Prostate gland (tissue), 2 donors: ENCODE measurements at regions not wholly inside any gene's neighbourhood (a gene's known extent, or its start where the extent isn't known, plus 50 kb on each side); places are given as distances from the start of the nearest gene placed in this dataset.
"Not testable (repeated sequence)": the region's sequence is repeated elsewhere in the genome, so short reads cannot be mapped to it uniquely, and the experiment has no call there.

Source experiments
- DNase-seq: peaks from one replicate; pipeline ENCODE4 v3.0.0-alpha.2; 2019; ENCODE audit warnings: low spot score
- H3K27ac ChIP-seq, 2 donors: fragments of 200-600 bp; sonication (generic); 2 replicates each; pipeline ENCODE4 v1.5.1; 2017 to 2019
- H3K27me3 ChIP-seq: fragments of 200-600 bp; sonication (generic); replicated peaks from 2 replicates; pipeline ENCODE4 v1.5.1; 2019; ENCODE audit not compliant: insufficient read depth
- H3K36me3 ChIP-seq, 2 donors: fragments of 200-600 bp; sonication (generic); 1 replicate in 1 of 2; 2 replicates in 1 of 2; pipeline versions ENCODE4 v1.5.1 to v1.8.1; 2017 to 2019
- H3K4me1 ChIP-seq: fragments of 200-600 bp; sonication (generic); replicated peaks from 2 replicates; pipeline ENCODE4 v1.5.1; 2019
- H3K4me3 ChIP-seq, 2 donors: fragments of 200-600 bp; sonication (generic); 2 replicates each; pipeline ENCODE4 v1.5.1; 2017 to 2019
- H3K9me3 ChIP-seq: fragments of 200-600 bp; sonication (generic); 2 replicates; pipeline ENCODE4 v1.5.1; 2017
- CTCF ChIP-seq, 4 experiments: fragments of 200-600 bp in 2 of 4; fragments of 450-650 bp in 2 of 4; sonication (generic) in 2 of 4; IDR thresholded peaks; 1 replicate in 3 of 4; 2 replicates in 1 of 4; pipeline ENCODE4 v1.5.1; 2016 to 2019; ENCODE audit warnings: antibody characterized with exemption in 4 of 4, mild to moderate bottlenecking in 2 of 4, moderate library complexity in 2 of 4
- POLR2A ChIP-seq: fragments of 450-650 bp; IDR thresholded peaks from one replicate; pipeline ENCODE4 v1.6.1; 2016; ENCODE audit warnings: antibody characterized with exemption, mild to moderate bottlenecking
- POLR2AphosphoS5 ChIP-seq: sonication (generic); formaldehyde crosslinking; IDR thresholded peaks from one replicate; pipeline ENCODE4 v1.6.1; 2017; ENCODE audit warnings: antibody characterized with exemption
- WGBS: methylation state at CpG from one replicate; pipeline ENCODE4 v1.1.5; 2018; 5-methylcytosine and 5-hydroxymethylcytosine counted together
- intact Hi-C: fragments of 100-400 bp; cut with DNase I; formaldehyde crosslinking; loops from one replicate; pipeline ENCODE4 v1.14.2; 2022

- H3K27me3 ChIP-seq, result no peaks in the 10 kb centered on the region
- intact Hi-C loops, result no loop called here
- no peaks in the 10 kb centered on the region for H3K9me3 ChIP-seq
- TF ChIP-seq CTCF (IDR thresholded peaks at IDR 0.05), result no peak
- no peak for TF ChIP-seq POLR2A
- TF ChIP-seq POLR2AphosphoS5, result no peak
- no peaks in the 10 kb centered on the region for H3K36me3 ChIP-seq
- no peak overlapping the region for H3K27ac ChIP-seq
- DNase-seq, result no peak
- H3K4me3 ChIP-seq, result no peak overlapping the region
- WGBS, result 56% methylated on average over 2 of the region's 2 CpGs
- no peaks in the 10 kb centered on the region for H3K4me1 ChIP-seq
Measured at GRCh38 chrX:23515028-23515427, 152.3 kb upstream of the PRDX4 start.

DNA sequence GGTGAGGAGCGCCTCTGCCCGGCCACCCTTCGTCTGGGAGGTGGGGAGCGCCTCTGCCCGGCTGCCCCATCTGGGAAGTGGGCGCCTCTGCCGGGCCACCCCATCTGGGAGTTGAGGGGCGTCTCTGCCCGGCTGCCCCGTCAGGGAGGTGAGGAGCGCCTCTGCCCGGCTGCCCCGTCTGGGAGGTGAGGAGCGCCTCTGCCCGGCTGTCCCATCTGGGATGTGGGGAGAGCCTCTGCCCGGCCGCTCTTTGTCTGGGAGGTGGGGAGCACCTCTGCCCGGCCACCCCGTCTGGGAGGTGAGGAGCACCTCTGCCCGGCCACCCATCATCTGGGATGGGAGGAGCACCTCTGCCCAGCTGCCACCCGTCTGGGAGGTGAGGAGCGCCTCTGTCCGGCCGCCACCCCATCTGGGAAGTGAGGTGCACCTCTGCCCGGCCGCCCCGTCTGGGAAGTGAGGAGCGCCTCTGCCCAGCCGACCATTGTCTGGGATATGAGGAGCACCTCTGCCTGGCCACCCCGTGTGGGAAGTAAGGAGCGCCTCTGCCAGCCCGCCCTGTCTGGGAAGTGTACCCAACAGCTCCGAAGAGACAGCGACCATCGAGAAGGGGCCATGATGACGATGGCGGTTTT is 144.2 kb upstream of the PRDX4 start:
- DNase-seq, H3K27me3 ChIP-seq, H3K4me3 ChIP-seq, H3K4me1 ChIP-seq, H3K27ac ChIP-seq, H3K9me3 ChIP-seq, H3K36me3 ChIP-seq, intact Hi-C loops: not testable (repeated sequence)
- 92% methylated on average over 14 of the region's 37 CpGs for WGBS

DNA sequence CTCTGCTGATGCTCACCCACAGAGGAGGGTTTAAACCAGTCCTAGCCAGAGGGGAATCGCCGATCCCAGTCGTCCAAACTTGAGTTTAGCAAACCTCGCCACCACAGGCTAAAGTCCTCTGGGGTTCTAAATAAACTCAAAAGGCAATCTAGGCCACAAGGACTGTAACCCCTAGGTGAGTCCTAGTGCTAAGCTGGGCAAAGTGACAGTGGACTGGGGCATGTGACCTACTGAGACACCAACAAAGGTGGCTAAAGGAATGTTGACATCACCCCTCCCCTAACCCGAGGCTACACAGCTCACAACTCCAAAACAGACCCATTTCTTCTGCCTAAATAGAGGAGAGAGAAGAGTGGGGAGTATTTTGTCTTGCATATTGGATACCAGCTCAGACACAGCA is 142.8 kb upstream of the PRDX4 start:
- no peaks in the 10 kb centered on the region for H3K36me3 ChIP-seq
- H3K4me1 ChIP-seq, result no peaks in the 10 kb centered on the region
- no peak overlapping the region for H3K27ac ChIP-seq
- H3K27me3 ChIP-seq, result no peaks in the 10 kb centered on the region
- no peak for DNase-seq
- H3K4me3 ChIP-seq, result no peak overlapping the region
- intact Hi-C loops, result no loop called here
- WGBS, result 90% methylated on average over 5 of the region's 5 CpGs
- no peak for TF ChIP-seq POLR2AphosphoS5
- no peak for TF ChIP-seq CTCF (IDR thresholded peaks at IDR 0.05)
- no peak for TF ChIP-seq POLR2A
- H3K9me3 ChIP-seq, result no peaks in the 10 kb centered on the region

- H3K27ac ChIP-seq, result no peak overlapping the region
- H3K36me3 ChIP-seq, result no peaks in the 10 kb centered on the region
- no peak overlapping the region for H3K4me3 ChIP-seq
- no peaks in the 10 kb centered on the region for H3K9me3 ChIP-seq
- intact Hi-C loops, result no loop called here
- no peak for DNase-seq
- H3K4me1 ChIP-seq, result no peaks in the 10 kb centered on the region
- no peaks in the 10 kb centered on the region for H3K27me3 ChIP-seq
- WGBS, result 50% methylated on average over 1 of the region's 1 CpG
- TF ChIP-seq CTCF (IDR thresholded peaks at IDR 0.05) (no peak), POLR2AphosphoS5 (no peak), POLR2A (no peak)
Measured at GRCh38 chrX:23525531-23525930, 141.8 kb upstream of the PRDX4 start.

DNA sequence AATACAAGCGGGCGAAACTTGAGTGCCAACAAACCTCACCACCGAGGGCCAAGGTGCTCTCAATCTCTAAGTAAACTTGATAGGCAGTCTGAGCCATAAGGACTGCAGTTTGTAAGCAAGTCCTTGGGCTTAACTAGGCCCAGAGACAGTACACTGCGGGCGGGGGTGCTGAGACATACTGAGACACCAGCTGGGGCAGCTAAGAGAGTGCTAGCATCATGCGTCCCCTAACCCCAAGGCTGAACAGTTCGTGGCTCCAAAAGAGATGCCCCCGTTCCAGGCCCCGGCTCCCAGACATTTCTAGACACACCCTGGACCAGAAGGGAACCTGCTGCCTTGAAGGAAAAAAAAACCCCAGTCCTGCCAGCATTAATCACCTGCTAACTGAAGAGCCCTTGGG is 126.8 kb upstream of the PRDX4 start:
- Histone ChIP-seq H3K9me3 (no peaks in the 10 kb centered on the region), H3K4me3 (no peak overlapping the region), H3K36me3 (no peaks in the 10 kb centered on the region), H3K27ac (no peak overlapping the region), H3K27me3 (no peaks in the 10 kb centered on the region), H3K4me1 (no peaks in the 10 kb centered on the region)
- TF ChIP-seq POLR2AphosphoS5 (no peak), CTCF (IDR thresholded peaks at IDR 0.05) (no peak), POLR2A (no peak)
- WGBS, result 99% methylated on average over 9 of the region's 9 CpGs
- intact Hi-C loops, result no loop called here
- no peak for DNase-seq
